Ascending aorta (tissue), 2 donors: ENCODE measurements at regions not wholly inside any gene's neighbourhood (a gene's known extent, or its start where the extent isn't known, plus 50 kb on each side); places are given as distances from the start of the nearest gene placed in this dataset.

Experiments used
- DNase-seq, 2 donors: peaks; one replicate each; pipeline ENCODE4 v3.0.0-alpha.2; 2019; ENCODE audit warnings: low spot score in 2 of 2
- H3K27ac ChIP-seq, 2 donors: fragments of 200-600 bp; sonication (generic); one replicate each; pipeline ENCODE4 v1.5.1; 2016 to 2017; ENCODE audit warnings: mild to moderate bottlenecking in 1 of 2
- H3K27me3 ChIP-seq: fragments of 200-600 bp; sonication (generic); one replicate; pipeline ENCODE4 v1.5.1; 2017
- H3K36me3 ChIP-seq, 2 donors: fragments of 200-600 bp; sonication (generic); one replicate each; pipeline ENCODE4 v1.5.1; 2016
- H3K4me1 ChIP-seq, 2 donors: fragments of 200-600 bp; sonication (generic); one replicate each; pipeline ENCODE4 v1.5.1; 2016 to 2017; ENCODE audit warnings: mild to moderate bottlenecking in 1 of 2
- H3K4me3 ChIP-seq, 2 donors: fragments of 200-600 bp; sonication (generic); one replicate each; pipeline ENCODE4 v1.5.1; 2016 to 2017; ENCODE audit warnings: mild to moderate bottlenecking in 1 of 2
- H3K9me3 ChIP-seq, 2 donors: fragments of 200-600 bp; sonication (generic); one replicate each; pipeline ENCODE4 v1.5.1; 2016
- CTCF ChIP-seq, 3 experiments: fragments of 200-600 bp in 2 of 3; fragments of 450-650 bp in 1 of 3; sonication (generic) in 2 of 3; IDR thresholded peaks; one replicate each; pipeline ENCODE4 v1.5.1; 2016 to 2019; ENCODE audit warnings: antibody characterized with exemption in 3 of 3, mild to moderate bottlenecking in 1 of 3, moderate library complexity in 1 of 3
- intact Hi-C: fragments of 100-400 bp; cut with DNase I; formaldehyde crosslinking; loops from one replicate; pipeline ENCODE4 v1.15.1; 2023

GRCh38 chr3:182244222-182244971 is 532.7 kb downstream of the SOX2 start:
- no peaks in the 10 kb centered on the region for H3K4me1 ChIP-seq
- no peak overlapping the region for H3K27ac ChIP-seq
- no peaks in the 10 kb centered on the region for H3K36me3 ChIP-seq
- TF ChIP-seq CTCF (IDR thresholded peaks at IDR 0.05): no peak
- H3K27me3 ChIP-seq: no peaks in the 10 kb centered on the region
- no peaks in the 10 kb centered on the region for H3K9me3 ChIP-seq
- intact Hi-C loops: no loop called here
- DNase-seq: no peak
- no peak overlapping the region for H3K4me3 ChIP-seq

DNA sequence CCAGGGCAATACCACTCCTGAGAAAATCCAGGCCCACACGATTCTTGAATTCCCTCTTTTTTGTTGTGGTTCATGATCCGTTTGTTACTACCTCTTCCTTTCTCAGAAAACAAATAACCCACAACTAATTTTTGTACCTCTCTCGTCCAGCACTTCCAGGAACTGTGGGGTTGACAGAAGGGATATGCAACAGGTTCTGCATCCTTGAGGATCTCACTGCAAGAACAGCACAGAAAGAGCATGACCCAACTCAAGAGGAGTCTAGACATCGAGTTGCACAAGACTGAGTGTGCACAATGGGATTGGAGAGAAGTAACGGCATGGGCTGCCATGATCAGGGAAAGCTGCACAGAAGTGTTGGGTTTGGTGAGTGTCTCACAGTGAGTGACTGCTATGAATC is 533.3 kb downstream of the SOX2 start:
- no peak overlapping the region for H3K27ac ChIP-seq
- intact Hi-C loops: no loop called here
- H3K27me3 ChIP-seq: no peaks in the 10 kb centered on the region
- no peak overlapping the region for H3K4me3 ChIP-seq
- no peaks in the 10 kb centered on the region for H3K4me1 ChIP-seq
- TF ChIP-seq CTCF (IDR thresholded peaks at IDR 0.05): no peak
- H3K36me3 ChIP-seq: no peaks in the 10 kb centered on the region
- no peak for DNase-seq
- H3K9me3 ChIP-seq: no peaks in the 10 kb centered on the region

GRCh38 chr3:182246870-182247269 is 535.1 kb downstream of the SOX2 start:
- DNase-seq: no peak
- intact Hi-C loops: no loop called here
- no peak overlapping the region for H3K27ac ChIP-seq

DNA sequence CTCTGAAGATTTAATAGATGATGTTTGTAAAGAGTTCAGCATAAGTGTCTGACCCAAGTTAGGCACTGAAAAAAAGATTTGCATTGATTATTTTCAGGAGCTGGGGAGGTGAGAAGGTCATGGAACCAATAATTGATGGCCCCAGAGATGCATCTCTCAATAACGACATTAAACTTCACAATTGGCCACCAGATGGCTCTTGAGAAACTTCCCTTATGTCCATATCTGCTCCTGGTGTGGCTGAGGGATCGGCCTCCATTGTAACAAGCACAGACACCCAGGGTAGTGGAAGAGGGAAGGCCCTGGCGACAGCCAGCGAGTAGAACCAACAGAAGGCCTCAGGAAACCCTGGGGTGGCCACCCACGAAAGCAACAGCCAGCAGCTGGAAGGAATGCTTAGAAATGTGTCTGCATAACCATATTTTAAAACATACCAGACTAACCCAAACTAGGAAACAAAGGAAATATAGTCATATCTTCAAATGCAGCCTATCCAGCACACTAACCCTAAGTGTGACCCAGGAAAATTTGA is 536.7 kb downstream of the SOX2 start:
- H3K4me1 ChIP-seq: no peaks in the 10 kb centered on the region
- no peaks in the 10 kb centered on the region for H3K9me3 ChIP-seq
- H3K27me3 ChIP-seq: no peaks in the 10 kb centered on the region
- no peaks in the 10 kb centered on the region for H3K36me3 ChIP-seq
- no peak overlapping the region for H3K4me3 ChIP-seq
- no peak overlapping the region for H3K27ac ChIP-seq
- TF ChIP-seq CTCF (IDR thresholded peaks at IDR 0.05): no peak
- DNase-seq: no peak
- intact Hi-C loops: no loop called here

More at GRCh38 chr3:182246870-182247269, 535.1 kb downstream of the SOX2 start:
- Histone ChIP-seq H3K36me3 (no peaks in the 10 kb centered on the region), H3K9me3 (no peaks in the 10 kb centered on the region), H3K4me1 (no peaks in the 10 kb centered on the region), H3K4me3 (no peak overlapping the region), H3K27me3 (no peaks in the 10 kb centered on the region)
- TF ChIP-seq CTCF (IDR thresholded peaks at IDR 0.05): no peak

GRCh38 chr3:182252802-182253201 is 540.5 kb upstream of the ATP11B start:
- H3K36me3 ChIP-seq: no peaks in the 10 kb centered on the region
- H3K27ac ChIP-seq: no peak overlapping the region
- TF ChIP-seq CTCF (IDR thresholded peaks at IDR 0.05): no peak
- H3K27me3 ChIP-seq: no peaks in the 10 kb centered on the region
- no peaks in the 10 kb centered on the region for H3K4me1 ChIP-seq
- intact Hi-C loops: no loop called here
- no peak overlapping the region for H3K4me3 ChIP-seq
- DNase-seq: no peak
- no peaks in the 10 kb centered on the region for H3K9me3 ChIP-seq
